NB4 (cell line): ENCODE measurements at regions not wholly inside any gene's neighbourhood (a gene's known extent, or its start where the extent isn't known, plus 50 kb on each side); places are given as distances from the start of the nearest gene placed in this dataset.

Experiments
- DNase-seq: peaks from one replicate; pipeline ENCODE4 v3.0.0; 2010; ENCODE audit warnings: low read depth
- H3K4me3 ChIP-seq: one replicate; pipeline ENCODE4 v1.5.1; 2011; ENCODE audit warnings: mild to moderate bottlenecking, low read depth, low read length, moderate library complexity
- CTCF ChIP-seq: IDR thresholded peaks from one replicate; pipeline ENCODE4 v1.5.1; 2012; ENCODE audit warnings: low read depth, low read length
- MAX ChIP-seq: IDR thresholded peaks from 2 replicates; pipeline ENCODE4 v1.6.1; 2011; ENCODE audit warnings: low read depth, low read length
- MYC ChIP-seq: IDR thresholded peaks from 2 replicates; pipeline ENCODE4 v1.6.1; 2011; ENCODE audit warnings: low read depth, low read length
- POLR2A ChIP-seq: IDR thresholded peaks from 2 replicates; pipeline ENCODE4 v1.6.1; 2011; ENCODE audit warnings: mild to moderate bottlenecking; ENCODE audit not compliant: insufficient read length; ENCODE audit errors: extremely low read depth

GRCh38 chr7:24034251-24034650, 249.7 kb upstream of the NPY start:
- H3K4me3 ChIP-seq: no peak overlapping the region
- TF ChIP-seq POLR2A (no peak), MAX (no peak), CTCF (no peak), MYC (no peak)
- no peak for DNase-seq

- TF ChIP-seq MAX: no peak
- TF ChIP-seq POLR2A: no peak
- TF ChIP-seq MYC: no peak
- no peak for TF ChIP-seq CTCF
- no peak overlapping the region for H3K4me3 ChIP-seq
- DNase-seq: no peak
Observed at GRCh38 chr7:24035366-24036032, 248.5 kb upstream of the NPY start.

GRCh38 chr7:24036033-24036412, 248.0 kb upstream of the NPY start:
- no peak for DNase-seq
- no peak overlapping the region for H3K4me3 ChIP-seq
- TF ChIP-seq POLR2A: no peak
- no peak for TF ChIP-seq MAX
- no peak for TF ChIP-seq MYC
- TF ChIP-seq CTCF: no peak

GRCh38 chr7:24038993-24039392, 245.0 kb upstream of the NPY start:
- H3K4me3 ChIP-seq: no peak overlapping the region
- TF ChIP-seq MAX (no peak), POLR2A (no peak), CTCF (no peak), MYC (no peak)
- no peak for DNase-seq

- no peak overlapping the region for H3K4me3 ChIP-seq
- TF ChIP-seq CTCF (no peak), POLR2A (no peak), MYC (no peak), MAX (no peak)
- DNase-seq: no peak
Observed at GRCh38 chr7:24039991-24040624, 243.9 kb upstream of the NPY start.
